ENCODE measurements at regions not wholly inside any gene's neighbourhood (a gene's known extent, or its start where the extent isn't known, plus 50 kb on each side); places are given as distances from the start of the nearest gene placed in this dataset.

GRCh38 chr18:73414069-73414468, 546.3 kb upstream of the NETO1 start:
- H3K27ac Mint-ChIP-seq (ENCODE audit: unreplicated experiment) = no peak overlapping the region
- H3K36me3 Mint-ChIP-seq (ENCODE audit: unreplicated experiment) = no peaks in the 10 kb centered on the region
- H3K4me1 Mint-ChIP-seq (ENCODE audit: low read depth, unreplicated experiment) = no peaks in the 10 kb centered on the region
- DNase-seq = no peak
- H3K9me3 Mint-ChIP-seq (ENCODE audit: unreplicated experiment) = no peaks in the 10 kb centered on the region
- H3K27me3 Mint-ChIP-seq (ENCODE audit: unreplicated experiment) = peaks cover 3% of the 10 kb centered on the region
- no peak overlapping the region for H3K4me3 Mint-ChIP-seq (ENCODE audit: unreplicated experiment)
- TF ChIP-seq, protein P1, sequence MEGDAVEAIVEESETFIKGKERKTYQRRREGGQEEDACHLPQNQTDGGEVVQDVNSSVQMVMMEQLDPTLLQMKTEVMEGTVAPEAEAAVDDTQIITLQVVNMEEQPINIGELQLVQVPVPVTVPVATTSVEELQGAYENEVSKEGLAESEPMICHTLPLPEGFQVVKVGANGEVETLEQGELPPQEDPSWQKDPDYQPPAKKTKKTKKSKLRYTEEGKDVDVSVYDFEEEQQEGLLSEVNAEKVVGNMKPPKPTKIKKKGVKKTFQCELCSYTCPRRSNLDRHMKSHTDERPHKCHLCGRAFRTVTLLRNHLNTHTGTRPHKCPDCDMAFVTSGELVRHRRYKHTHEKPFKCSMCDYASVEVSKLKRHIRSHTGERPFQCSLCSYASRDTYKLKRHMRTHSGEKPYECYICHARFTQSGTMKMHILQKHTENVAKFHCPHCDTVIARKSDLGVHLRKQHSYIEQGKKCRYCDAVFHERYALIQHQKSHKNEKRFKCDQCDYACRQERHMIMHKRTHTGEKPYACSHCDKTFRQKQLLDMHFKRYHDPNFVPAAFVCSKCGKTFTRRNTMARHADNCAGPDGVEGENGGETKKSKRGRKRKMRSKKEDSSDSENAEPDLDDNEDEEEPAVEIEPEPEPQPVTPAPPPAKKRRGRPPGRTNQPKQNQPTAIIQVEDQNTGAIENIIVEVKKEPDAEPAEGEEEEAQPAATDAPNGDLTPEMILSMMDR (IDR thresholded peaks at IDR 0.05; ENCODE audit: partially characterized antibody, unreplicated experiment) = no peak

- no peak for DNase-seq
These were observed 541.5 kb upstream of the NETO1 start for GRCh38 chr18:73409242-73409641.

GRCh38 chr18:73408469-73408868, 540.7 kb upstream of the NETO1 start:
- Mint-ChIP-seq H3K36me3 (ENCODE audit: unreplicated experiment) (no peaks in the 10 kb centered on the region), H3K4me3 (ENCODE audit: unreplicated experiment) (no peak overlapping the region), H3K27ac (ENCODE audit: unreplicated experiment) (no peak overlapping the region), H3K9me3 (ENCODE audit: unreplicated experiment) (no peaks in the 10 kb centered on the region), H3K27me3 (ENCODE audit: unreplicated experiment) (peaks cover 3% of the 10 kb centered on the region), H3K4me1 (ENCODE audit: low read depth, unreplicated experiment) (no peaks in the 10 kb centered on the region)
- DNase-seq = no peak
- TF ChIP-seq, protein P1 (IDR thresholded peaks at IDR 0.05; ENCODE audit: partially characterized antibody, unreplicated experiment) = no peak

More at GRCh38 chr18:73409242-73409641, 541.5 kb upstream of the NETO1 start:
- Mint-ChIP-seq H3K27me3 (ENCODE audit: unreplicated experiment) (peaks cover 3% of the 10 kb centered on the region), H3K27ac (ENCODE audit: unreplicated experiment) (no peak overlapping the region), H3K9me3 (ENCODE audit: unreplicated experiment) (no peaks in the 10 kb centered on the region), H3K4me3 (ENCODE audit: unreplicated experiment) (no peak overlapping the region), H3K36me3 (ENCODE audit: unreplicated experiment) (no peaks in the 10 kb centered on the region), H3K4me1 (ENCODE audit: low read depth, unreplicated experiment) (no peaks in the 10 kb centered on the region)
- TF ChIP-seq, protein P1 (IDR thresholded peaks at IDR 0.05; ENCODE audit: partially characterized antibody, unreplicated experiment) = no peak

DNA sequence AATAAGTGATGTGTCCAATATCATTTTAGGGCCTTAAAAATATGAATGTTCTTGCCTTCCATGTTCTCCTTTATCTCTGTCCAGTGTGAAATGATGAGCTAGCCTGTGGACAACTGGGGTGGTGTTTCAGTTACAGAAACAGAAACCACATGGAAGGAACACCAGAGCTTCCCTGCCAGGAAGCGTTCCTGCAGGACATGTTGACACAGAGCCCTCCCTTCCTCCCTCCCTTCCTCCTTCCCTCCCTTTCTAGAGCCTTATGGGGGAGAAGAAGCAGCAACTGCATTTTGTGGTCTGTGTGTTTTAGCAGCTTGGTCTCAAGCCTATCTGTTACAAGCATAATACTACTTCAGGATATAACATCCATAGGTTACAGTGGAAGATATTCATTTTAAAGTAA, 539.7 kb upstream of the NETO1 start:
- H3K4me1 Mint-ChIP-seq (ENCODE audit: low read depth, unreplicated experiment) = no peaks in the 10 kb centered on the region
- no peak overlapping the region for H3K27ac Mint-ChIP-seq (ENCODE audit: unreplicated experiment)
- no peaks in the 10 kb centered on the region for H3K36me3 Mint-ChIP-seq (ENCODE audit: unreplicated experiment)
- H3K4me3 Mint-ChIP-seq (ENCODE audit: unreplicated experiment) = no peak overlapping the region
- H3K9me3 Mint-ChIP-seq (ENCODE audit: unreplicated experiment) = no peaks in the 10 kb centered on the region
- TF ChIP-seq, protein P1 (IDR thresholded peaks at IDR 0.05; ENCODE audit: partially characterized antibody, unreplicated experiment) = no peak
- H3K27me3 Mint-ChIP-seq (ENCODE audit: unreplicated experiment) = peaks cover 3% of the 10 kb centered on the region
- no peak for DNase-seq

GRCh38 chr18:73384246-73384645, 516.5 kb upstream of the NETO1 start:
- Mint-ChIP-seq H3K27ac (ENCODE audit: unreplicated experiment) (no peak overlapping the region), H3K9me3 (ENCODE audit: unreplicated experiment) (no peaks in the 10 kb centered on the region), H3K36me3 (ENCODE audit: unreplicated experiment) (no peaks in the 10 kb centered on the region), H3K27me3 (ENCODE audit: unreplicated experiment) (no peaks in the 10 kb centered on the region), H3K4me3 (ENCODE audit: unreplicated experiment) (no peak overlapping the region), H3K4me1 (ENCODE audit: low read depth, unreplicated experiment) (no peaks in the 10 kb centered on the region)
- TF ChIP-seq, protein P1 (IDR thresholded peaks at IDR 0.05; ENCODE audit: partially characterized antibody, unreplicated experiment) = no peak
- no peak for DNase-seq

Data from glutamatergic neuron (in vitro differentiated cells).